Iris pigment epithelial cell (primary cell): ENCODE measurements at regions not wholly inside any gene's neighbourhood (a gene's known extent, or its start where the extent isn't known, plus 50 kb on each side); places are given as distances from the start of the nearest gene placed in this dataset.

Experiments
- DNase-seq: peaks from one replicate; pipeline ENCODE4 v3.0.0-alpha.2; 2011; ENCODE audit warnings: low read depth

GRCh38 chr6:137690721-137691120 is 176.3 kb upstream of the TNFAIP3 start:
- DNase-seq = no peak

GRCh38 chr6:137692308-137692707 is 174.8 kb upstream of the TNFAIP3 start:
- no peak for DNase-seq

- peak; percentile 39 for DNase-seq
Observed at GRCh38 chr6:137692806-137693205, 174.3 kb upstream of the TNFAIP3 start.

GRCh38 chr6:137693711-137694110 is 173.3 kb upstream of the TNFAIP3 start:
- DNase-seq = no peak

- DNase-seq = no peak
Observed at GRCh38 chr6:137696765-137697164, 170.3 kb upstream of the TNFAIP3 start.

- DNase-seq = peak; percentile 44
Observed at GRCh38 chr6:137697267-137697938, 169.7 kb upstream of the TNFAIP3 start.

- DNase-seq = no peak
Observed at GRCh38 chr6:137698636-137699030, 168.4 kb upstream of the TNFAIP3 start.

- DNase-seq = no peak
Observed at GRCh38 chr6:137699031-137699683, 167.9 kb upstream of the TNFAIP3 start.

GRCh38 chr6:137700161-137700560 is 166.9 kb upstream of the TNFAIP3 start:
- no peak for DNase-seq

GRCh38 chr6:137700751-137701477 is 166.1 kb upstream of the TNFAIP3 start:
- DNase-seq = no peak

- DNase-seq = no peak
Observed at GRCh38 chr6:137701942-137702341, 165.1 kb upstream of the TNFAIP3 start.

GRCh38 chr6:137702791-137703424 is 164.2 kb upstream of the TNFAIP3 start:
- DNase-seq = no peak

GRCh38 chr6:137704802-137705159 is 162.3 kb upstream of the TNFAIP3 start:
- no peak for DNase-seq

- DNase-seq = peak; percentile 63
Observed at GRCh38 chr6:137705160-137706082, 161.6 kb upstream of the TNFAIP3 start.

- DNase-seq = no peak
Observed at GRCh38 chr6:137706083-137706750, 160.8 kb upstream of the TNFAIP3 start.

GRCh38 chr6:137707038-137707589 is 159.9 kb upstream of the TNFAIP3 start:
- no peak for DNase-seq

- DNase-seq = peak; percentile 93
Observed at GRCh38 chr6:137707590-137708360, 159.3 kb upstream of the TNFAIP3 start.

- DNase-seq = no peak
Observed at GRCh38 chr6:137708481-137708880, 158.6 kb upstream of the TNFAIP3 start.

- peak; percentile 88 for DNase-seq
Observed at GRCh38 chr6:137709424-137710236, 157.4 kb upstream of the TNFAIP3 start.
